Activated B cell treated with CpG ODN at 0.5 μM for 24 hours (primary cell): ENCODE measurements at regions not wholly inside any gene's neighbourhood (a gene's known extent, or its start where the extent isn't known, plus 50 kb on each side); places are given as distances from the start of the nearest gene placed in this dataset.

Experiments used
- ATAC-seq: fragments of 200-7000 bp; cut with Tn5 transposase; one replicate; pipeline ENCODE4 v1.10.0; 2021; ENCODE audit warnings: low read depth, mild to moderate bottlenecking, moderate library complexity
- CTCF ChIA-PET: fragments of 350-600 bp; sonication (Branson Sonifier 250); formaldehyde crosslinking; loops from one replicate; lab custom pipeline; 2021; ENCODE audit warnings: antibody characterized with exemption; lab: Charles Lee
- POLR2A ChIA-PET: fragments of 350-600 bp; sonication (Branson Sonifier 250); formaldehyde crosslinking; loops from one replicate; lab custom pipeline; 2021; ENCODE audit warnings: antibody characterized with exemption; lab: Charles Lee
- DNase-seq: peaks from one replicate; pipeline ENCODE4 v3.0.0; 2022
- H3K27ac Mint-ChIP-seq: one replicate; pipeline ENCODE4 v1.8.0; 2020; ENCODE audit warnings: mixed read lengths
- H3K27me3 Mint-ChIP-seq: one replicate; pipeline ENCODE4 v1.8.0; 2021; ENCODE audit warnings: mixed read lengths
- H3K36me3 Mint-ChIP-seq: one replicate; pipeline ENCODE4 v1.8.0; 2021; ENCODE audit warnings: low read depth, mixed read lengths
- H3K4me1 Mint-ChIP-seq: one replicate; pipeline ENCODE4 v1.8.0; 2021; ENCODE audit warnings: mixed read lengths
- H3K4me3 Mint-ChIP-seq: one replicate; pipeline ENCODE4 v1.8.0; 2020; ENCODE audit warnings: mild to moderate bottlenecking, mixed read lengths
- H3K9me3 Mint-ChIP-seq: one replicate; pipeline ENCODE4 v1.8.0; 2020; ENCODE audit warnings: mixed read lengths
- intact Hi-C: fragments of 100-400 bp; cut with micrococcal nuclease; formaldehyde crosslinking; loops from one replicate; pipeline ENCODE4 v1.15.1; 2024
- TF ChIP-seq, protein P1 (sequence below): fragments of 200-600 bp; IDR thresholded peaks from one replicate; pipeline ENCODE4 v1.8.0; 2022; ENCODE audit warnings: antibody characterized with exemption, mild to moderate bottlenecking

DNA sequence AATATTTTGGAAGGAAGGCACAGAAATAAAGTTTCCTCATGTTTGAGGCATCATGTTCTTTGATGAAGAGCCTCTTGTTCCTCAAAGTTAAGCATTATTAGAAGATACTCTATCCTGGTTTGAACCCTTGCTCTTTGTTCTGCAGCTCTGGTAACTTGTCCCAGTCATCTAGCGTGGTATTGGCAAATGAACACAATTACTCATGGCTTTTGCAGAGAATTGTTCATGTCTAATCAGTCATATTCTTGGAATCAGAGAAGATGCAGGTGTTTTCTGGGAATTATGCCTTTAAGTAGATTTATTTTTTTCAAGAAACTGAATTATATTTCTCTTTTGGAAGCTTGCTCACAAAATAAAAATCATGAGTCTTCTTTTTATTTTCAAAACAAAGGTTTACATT, 52.9 kb upstream of the HPGDS start:
- peaks cover 5% of the 10 kb centered on the region for H3K27me3 Mint-ChIP-seq
- intact Hi-C loops = no loop called here
- ChIA-PET POLR2A (no interaction called here), CTCF (no interaction called here)
- ATAC-seq = no peak
- H3K4me3 Mint-ChIP-seq = no peak overlapping the region
- DNase-seq = no peak
- TF ChIP-seq, protein P1, sequence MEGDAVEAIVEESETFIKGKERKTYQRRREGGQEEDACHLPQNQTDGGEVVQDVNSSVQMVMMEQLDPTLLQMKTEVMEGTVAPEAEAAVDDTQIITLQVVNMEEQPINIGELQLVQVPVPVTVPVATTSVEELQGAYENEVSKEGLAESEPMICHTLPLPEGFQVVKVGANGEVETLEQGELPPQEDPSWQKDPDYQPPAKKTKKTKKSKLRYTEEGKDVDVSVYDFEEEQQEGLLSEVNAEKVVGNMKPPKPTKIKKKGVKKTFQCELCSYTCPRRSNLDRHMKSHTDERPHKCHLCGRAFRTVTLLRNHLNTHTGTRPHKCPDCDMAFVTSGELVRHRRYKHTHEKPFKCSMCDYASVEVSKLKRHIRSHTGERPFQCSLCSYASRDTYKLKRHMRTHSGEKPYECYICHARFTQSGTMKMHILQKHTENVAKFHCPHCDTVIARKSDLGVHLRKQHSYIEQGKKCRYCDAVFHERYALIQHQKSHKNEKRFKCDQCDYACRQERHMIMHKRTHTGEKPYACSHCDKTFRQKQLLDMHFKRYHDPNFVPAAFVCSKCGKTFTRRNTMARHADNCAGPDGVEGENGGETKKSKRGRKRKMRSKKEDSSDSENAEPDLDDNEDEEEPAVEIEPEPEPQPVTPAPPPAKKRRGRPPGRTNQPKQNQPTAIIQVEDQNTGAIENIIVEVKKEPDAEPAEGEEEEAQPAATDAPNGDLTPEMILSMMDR = no peak
- no peaks in the 10 kb centered on the region for H3K9me3 Mint-ChIP-seq
- no peaks in the 10 kb centered on the region for H3K36me3 Mint-ChIP-seq
- H3K27ac Mint-ChIP-seq = no peak overlapping the region
- no peaks in the 10 kb centered on the region for H3K4me1 Mint-ChIP-seq

DNA sequence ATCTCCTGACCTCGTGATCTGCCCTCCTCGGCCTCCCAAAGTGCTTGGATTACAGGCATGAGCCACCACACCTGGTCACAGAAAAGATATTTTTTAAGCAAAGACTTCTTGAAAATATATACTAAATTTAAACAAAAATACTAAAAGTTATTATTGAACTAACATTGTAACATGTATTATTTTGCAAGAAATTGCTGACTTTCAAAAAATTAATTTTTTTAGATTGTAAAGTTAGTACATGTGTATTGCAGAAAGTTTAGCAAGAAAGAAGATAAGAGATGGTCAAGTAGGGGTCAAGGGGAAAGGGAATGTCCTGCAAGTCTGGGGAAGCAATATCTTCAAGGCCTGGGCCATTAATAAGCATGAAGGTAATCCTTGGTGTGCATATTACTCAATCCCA, 54.3 kb upstream of the HPGDS start:
- H3K27me3 Mint-ChIP-seq = peaks cover 5% of the 10 kb centered on the region
- intact Hi-C loops = no loop called here
- ChIA-PET CTCF (no interaction called here), POLR2A (no interaction called here)
- no peak overlapping the region for H3K4me3 Mint-ChIP-seq
- no peaks in the 10 kb centered on the region for H3K4me1 Mint-ChIP-seq
- DNase-seq = no peak
- TF ChIP-seq, protein P1 = no peak
- H3K27ac Mint-ChIP-seq = no peak overlapping the region
- no peaks in the 10 kb centered on the region for H3K9me3 Mint-ChIP-seq
- no peak for ATAC-seq
- H3K36me3 Mint-ChIP-seq = no peaks in the 10 kb centered on the region

DNA sequence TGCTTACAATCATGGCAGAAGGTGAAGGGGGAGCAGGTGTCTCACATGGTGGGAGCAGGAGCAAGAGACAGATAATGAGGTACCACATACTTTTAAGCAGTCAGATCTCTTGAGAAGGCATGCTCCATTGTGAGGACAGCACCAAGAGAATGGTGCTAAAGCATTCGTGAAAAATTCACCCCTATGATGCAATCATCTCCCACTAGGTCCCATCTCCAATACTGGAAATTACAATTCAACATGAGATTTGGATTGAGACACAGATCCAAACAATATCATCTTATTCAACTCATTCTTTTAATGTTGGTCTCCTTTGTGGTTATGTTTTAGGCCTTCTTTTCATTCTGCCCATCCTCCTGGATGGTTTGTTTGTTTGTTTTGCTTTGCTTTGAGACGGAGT, 54.1 kb upstream of the PDLIM5 start:
- POLR2A ChIA-PET = no interaction called here
- Mint-ChIP-seq H3K36me3 (no peaks in the 10 kb centered on the region), H3K4me3 (no peak overlapping the region), H3K4me1 (no peaks in the 10 kb centered on the region), H3K27ac (no peak overlapping the region), H3K27me3 (peaks cover 5% of the 10 kb centered on the region), H3K9me3 (no peaks in the 10 kb centered on the region)
- intact Hi-C loops = no loop called here
- CTCF ChIA-PET = no interaction called here
- TF ChIP-seq, protein P1 = no peak
- ATAC-seq (no peak), DNase-seq (no peak)

DNA sequence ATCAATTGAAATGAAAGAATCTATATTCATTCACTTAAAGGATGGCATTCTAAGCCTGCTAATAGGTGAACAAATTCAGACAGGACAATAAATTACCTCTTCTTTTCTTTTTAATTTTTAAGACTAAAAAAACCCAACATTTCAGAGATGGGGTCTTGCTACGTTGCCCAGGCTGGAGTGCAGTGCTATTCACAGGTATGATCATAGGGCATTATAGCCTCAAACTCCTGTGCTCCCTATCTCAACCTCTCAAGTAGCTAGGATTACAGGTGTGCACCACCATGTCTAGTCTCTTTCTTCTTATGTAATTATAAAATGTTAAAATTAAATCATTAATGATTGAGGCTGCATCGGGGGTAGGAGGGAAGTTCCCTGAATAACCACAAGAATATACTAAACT, 52.5 kb upstream of the PDLIM5 start:
- ATAC-seq (no peak), DNase-seq (no peak)
- POLR2A ChIA-PET = no interaction called here
- H3K4me3 Mint-ChIP-seq = no peak overlapping the region
- no peak overlapping the region for H3K27ac Mint-ChIP-seq
- intact Hi-C loops = no loop called here
- no peaks in the 10 kb centered on the region for H3K4me1 Mint-ChIP-seq
- CTCF ChIA-PET = no interaction called here
- H3K27me3 Mint-ChIP-seq = peaks cover 5% of the 10 kb centered on the region
- TF ChIP-seq, protein P1 = no peak
- no peaks in the 10 kb centered on the region for H3K9me3 Mint-ChIP-seq
- H3K36me3 Mint-ChIP-seq = no peaks in the 10 kb centered on the region

DNA sequence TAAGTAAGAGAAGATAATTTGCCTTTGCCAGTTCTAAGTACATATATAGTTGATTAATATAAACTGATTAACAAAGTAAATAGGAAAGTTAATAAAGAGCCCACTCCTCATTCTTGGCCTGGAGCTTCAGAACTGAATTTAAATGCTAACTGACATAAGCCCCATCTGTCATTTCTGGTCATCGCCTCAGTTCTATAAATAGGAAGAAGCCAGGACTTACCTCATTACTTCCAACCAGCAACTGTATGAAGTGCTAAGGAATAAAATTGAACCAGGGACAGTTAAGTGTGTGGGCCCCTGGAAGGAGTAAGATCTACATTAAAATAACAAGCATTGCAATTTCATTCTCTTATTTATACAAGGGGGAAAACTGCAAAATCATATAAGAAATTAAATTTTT, 52.0 kb upstream of the PDLIM5 start:
- no peaks in the 10 kb centered on the region for H3K4me1 Mint-ChIP-seq
- ATAC-seq = no peak
- no peaks in the 10 kb centered on the region for H3K9me3 Mint-ChIP-seq
- ChIA-PET POLR2A (no interaction called here), CTCF (no interaction called here)
- H3K36me3 Mint-ChIP-seq = no peaks in the 10 kb centered on the region
- no peak for DNase-seq
- intact Hi-C loops = no loop called here
- peaks cover 2% of the 10 kb centered on the region for H3K27me3 Mint-ChIP-seq
- no peak overlapping the region for H3K27ac Mint-ChIP-seq
- TF ChIP-seq, protein P1 = no peak
- no peak overlapping the region for H3K4me3 Mint-ChIP-seq
